Ovary (tissue), 3 donors: ENCODE measurements at regions not wholly inside any gene's neighbourhood (a gene's known extent, or its start where the extent isn't known, plus 50 kb on each side); places are given as distances from the start of the nearest gene placed in this dataset.

Experiments
- CTCF ChIP-seq, 3 donors: fragments of 450-650 bp in 2 of 3; fragments of 200-600 bp in 1 of 3; IDR thresholded peaks; one replicate each; pipeline versions ENCODE4 v1.5.1 to v1.8.0; 2016 to 2022; ENCODE audit warnings: antibody characterized with exemption in 3 of 3, mild to moderate bottlenecking in 1 of 3
- POLR2A ChIP-seq: fragments of 450-650 bp; IDR thresholded peaks from one replicate; pipeline ENCODE4 v1.6.1; 2017; ENCODE audit warnings: antibody characterized with exemption, mild to moderate bottlenecking, moderate library complexity
- donor health status: DM: no; HTN: no; CAD: no.

GRCh38 chr18:60698901-60699300 lies 326.3 kb upstream of the MC4R start:
- TF ChIP-seq CTCF (IDR thresholded peaks at IDR 0.05) (no peak), POLR2A (no peak)
